Keratinocyte (primary cell): ENCODE measurements at regions not wholly inside any gene's neighbourhood (a gene's known extent, or its start where the extent isn't known, plus 50 kb on each side); places are given as distances from the start of the nearest gene placed in this dataset.

Experiments
- DNase-seq: peaks from one replicate; pipeline ENCODE4 v3.0.0-alpha.2; 2011; ENCODE audit warnings: low read depth, missing footprints, low spot score
- FAIRE-seq: peaks from 2 replicates; lab custom pipeline; 2011; peaks lifted over from hg19 to GRCh38; lab: Jason Lieb, UNC
- H2AFZ ChIP-seq: 2 replicates; pipeline ENCODE4 v1.6.0; 2012; ENCODE audit warnings: low read length, control low read depth, inconsistent platforms; ENCODE audit not compliant: control insufficient read depth
- H3K27ac ChIP-seq: 2 replicates; pipeline ENCODE4 v1.5.1; 2011; ENCODE audit warnings: low read length; ENCODE audit not compliant: control insufficient read depth, insufficient read depth
- H3K27me3 ChIP-seq: 3 replicates; pipeline ENCODE4 v1.6.0; 2011; ENCODE audit warnings: low read length; ENCODE audit not compliant: control insufficient read depth, insufficient read depth; ENCODE audit errors: extremely low read depth
- H3K36me3 ChIP-seq, 2 experiments: 2 replicates in 1 of 2; 3 replicates in 1 of 2; pipeline ENCODE4 v1.5.1; 2011; ENCODE audit warnings: low read length in 2 of 2, mild to moderate bottlenecking in 1 of 2; ENCODE audit not compliant: control insufficient read depth in 2 of 2, insufficient read depth in 2 of 2; ENCODE audit errors: extremely low read depth in 1 of 2
- H3K4me1 ChIP-seq: 3 replicates; pipeline ENCODE4 v1.5.1; 2011; ENCODE audit warnings: low read length; ENCODE audit not compliant: control insufficient read depth, insufficient read depth; ENCODE audit errors: extremely low read depth
- H3K4me2 ChIP-seq: 3 replicates; pipeline ENCODE4 v1.6.0; 2011; ENCODE audit warnings: low read depth, low read length; ENCODE audit not compliant: control insufficient read depth, insufficient read depth; ENCODE audit errors: extremely low read depth
- H3K4me3 ChIP-seq, 3 experiments: fragments of 200-600 bp in 1 of 3; sonication (generic) in 1 of 3; 2 replicates in 2 of 3; 3 replicates in 1 of 3; pipeline ENCODE4 v1.5.1; 2011 to 2016; ENCODE audit warnings: low read length in 3 of 3, mild to moderate bottlenecking in 3 of 3, control low read depth in 2 of 3, inconsistent platforms in 1 of 3, low read depth in 1 of 3, mixed read lengths in 1 of 3, mixed run types in 1 of 3, moderate library complexity in 1 of 3; ENCODE audit not compliant: control insufficient read depth in 2 of 3, insufficient read depth in 2 of 3; ENCODE audit errors: extremely low read depth in 1 of 3
- H3K79me2 ChIP-seq: 2 replicates; pipeline ENCODE4 v1.6.0; 2012; ENCODE audit warnings: low read length; ENCODE audit not compliant: control insufficient read depth, insufficient read depth
- H3K9ac ChIP-seq: 3 replicates; pipeline ENCODE4 v1.6.0; 2011; ENCODE audit warnings: low read length; ENCODE audit not compliant: control insufficient read depth, insufficient read depth; ENCODE audit errors: extremely low read depth
- H3K9me1 ChIP-seq: 3 replicates; pipeline ENCODE4 v1.6.0; 2011; ENCODE audit warnings: low read length; ENCODE audit not compliant: control insufficient read depth, insufficient read depth; ENCODE audit errors: extremely low read depth
- H3K9me3 ChIP-seq: 2 replicates; pipeline ENCODE4 v1.5.1; 2012; ENCODE audit warnings: low read depth, low read length; ENCODE audit not compliant: control insufficient read depth
- H4K20me1 ChIP-seq: 3 replicates; pipeline ENCODE4 v1.6.0; 2011; ENCODE audit warnings: low read length; ENCODE audit not compliant: control insufficient read depth, insufficient read depth; ENCODE audit errors: extremely low read depth
- EZH2 ChIP-seq: IDR thresholded peaks from one replicate; pipeline ENCODE4 v1.6.1; 2012; ENCODE audit warnings: inconsistent platforms, mild to moderate bottlenecking, low read length, moderate library complexity
- dilution Hi-C: fragments of 300-500 bp; cut with MboI; formaldehyde crosslinking; loops from one replicate; pipeline ENCODE4 v1.7.0; 2020; ENCODE audit warnings: low sequenced_read_pairs; ENCODE audit not compliant: extremely low pct_ligation_motif_present
- TF ChIP-seq, protein P1 (sequence below), 3 experiments: IDR thresholded peaks in 1 of 3; conservative IDR thresholded peaks in 1 of 3; optimal IDR thresholded peaks in 1 of 3; 2 replicates in 2 of 3; 3 replicates in 1 of 3; pipeline versions ENCODE3 to v1.5.1; 2011; ENCODE audit warnings: low read length in 3 of 3, mild to moderate bottlenecking in 3 of 3, moderate library complexity in 2 of 3, control low read depth in 1 of 3, inconsistent platforms in 1 of 3; ENCODE audit not compliant: insufficient read depth in 2 of 3; ENCODE audit errors: extremely low read depth in 1 of 3

- dilution Hi-C loops, result no loop called here
- DNase-seq (no peak), FAIRE-seq (peak; percentile 5)
- Histone ChIP-seq H3K4me1 (peaks cover 42% of the 10 kb centered on the region), H3K27me3 (no peaks in the 10 kb centered on the region), H2AFZ (no peak overlapping the region), H4K20me1 (no peaks in the 10 kb centered on the region), H3K9ac (peak overlapping the region; percentile 87), H3K36me3 (no peaks in the 10 kb centered on the region), H3K79me2 (peaks cover 41% of the 10 kb centered on the region), H3K9me3 (peaks cover 14% of the 10 kb centered on the region), H3K4me3 (peak overlapping the region; percentile 50 to 94 (median 82)), H3K27ac (peak overlapping the region; percentile 94), H3K4me2 (peak overlapping the region; percentile 91), H3K9me1 (no peaks in the 10 kb centered on the region)
- TF ChIP-seq EZH2, result no peak
- TF ChIP-seq, protein P1, sequence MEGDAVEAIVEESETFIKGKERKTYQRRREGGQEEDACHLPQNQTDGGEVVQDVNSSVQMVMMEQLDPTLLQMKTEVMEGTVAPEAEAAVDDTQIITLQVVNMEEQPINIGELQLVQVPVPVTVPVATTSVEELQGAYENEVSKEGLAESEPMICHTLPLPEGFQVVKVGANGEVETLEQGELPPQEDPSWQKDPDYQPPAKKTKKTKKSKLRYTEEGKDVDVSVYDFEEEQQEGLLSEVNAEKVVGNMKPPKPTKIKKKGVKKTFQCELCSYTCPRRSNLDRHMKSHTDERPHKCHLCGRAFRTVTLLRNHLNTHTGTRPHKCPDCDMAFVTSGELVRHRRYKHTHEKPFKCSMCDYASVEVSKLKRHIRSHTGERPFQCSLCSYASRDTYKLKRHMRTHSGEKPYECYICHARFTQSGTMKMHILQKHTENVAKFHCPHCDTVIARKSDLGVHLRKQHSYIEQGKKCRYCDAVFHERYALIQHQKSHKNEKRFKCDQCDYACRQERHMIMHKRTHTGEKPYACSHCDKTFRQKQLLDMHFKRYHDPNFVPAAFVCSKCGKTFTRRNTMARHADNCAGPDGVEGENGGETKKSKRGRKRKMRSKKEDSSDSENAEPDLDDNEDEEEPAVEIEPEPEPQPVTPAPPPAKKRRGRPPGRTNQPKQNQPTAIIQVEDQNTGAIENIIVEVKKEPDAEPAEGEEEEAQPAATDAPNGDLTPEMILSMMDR (optimal IDR thresholded peaks at IDR 0.05 in 1 of 3, IDR thresholded peaks at IDR 0.05 in 1 of 3, conservative IDR thresholded peaks at IDR 0.05 in 1 of 3; ENCODE audit: extremely low read depth in 1 of 3, insufficient read depth in 2 of 3, low read length in 3 of 3), result no peak
Measured at GRCh38 chr4:177008836-177009501, 216.2 kb upstream of the VEGFC start.

DNA sequence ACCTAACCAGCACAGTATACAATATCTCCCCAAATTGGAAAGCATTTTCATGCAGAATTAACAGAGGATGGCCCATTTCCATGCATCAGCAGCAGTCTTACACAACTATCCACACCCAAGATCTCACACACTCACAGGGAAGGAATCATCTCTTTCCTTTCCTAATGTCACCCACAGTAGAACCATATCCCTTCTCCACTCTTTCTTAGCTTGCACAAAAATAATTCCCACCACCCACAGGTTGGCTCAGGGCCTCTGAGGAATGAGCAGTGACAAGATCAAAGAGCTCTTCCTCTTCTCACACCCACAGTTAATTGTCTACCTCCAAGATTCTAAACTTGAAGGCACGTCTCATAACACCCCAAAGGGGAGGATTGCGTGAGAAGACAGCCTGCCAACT lies 217.7 kb upstream of the VEGFC start:
- dilution Hi-C loops, result no loop called here
- no peak for DNase-seq
- no peaks in the 10 kb centered on the region for H3K9me1 ChIP-seq
- H3K4me2 ChIP-seq, result peak overlapping the region; percentile 91
- H4K20me1 ChIP-seq, result no peaks in the 10 kb centered on the region
- peaks cover 37% of the 10 kb centered on the region for H3K4me1 ChIP-seq
- H3K4me3 ChIP-seq, result peak overlapping the region; percentile 50 to 94 (median 82)
- peak overlapping the region; percentile 87 for H3K9ac ChIP-seq
- H3K36me3 ChIP-seq, result no peaks in the 10 kb centered on the region
- peaks cover 16% of the 10 kb centered on the region for H3K9me3 ChIP-seq
- TF ChIP-seq, protein P1 (optimal IDR thresholded peaks at IDR 0.05 in 1 of 3, IDR thresholded peaks at IDR 0.05 in 1 of 3, conservative IDR thresholded peaks at IDR 0.05 in 1 of 3; ENCODE audit: extremely low read depth in 1 of 3, insufficient read depth in 2 of 3, low read length in 3 of 3), result no peak
- TF ChIP-seq EZH2, result no peak
- H3K27ac ChIP-seq, result peak overlapping the region; percentile 94
- peaks cover 32% of the 10 kb centered on the region for H3K79me2 ChIP-seq
- no peak overlapping the region for H2AFZ ChIP-seq
- FAIRE-seq, result peak; percentile 98
- no peaks in the 10 kb centered on the region for H3K27me3 ChIP-seq
